Adrenal gland (tissue), 9 donors: ENCODE measurements at regions not wholly inside any gene's neighbourhood (a gene's known extent, or its start where the extent isn't known, plus 50 kb on each side); places are given as distances from the start of the nearest gene placed in this dataset.

Experiments used
- DNase-seq, 7 donors: peaks; one replicate each; pipeline ENCODE4 v3.0.0-alpha.2; 2019 to 2020
- H3K27ac ChIP-seq, 5 donors: fragments of 200-600 bp; sonication (generic) in 4 of 5; 1 replicate in 3 of 5; 2 replicates in 2 of 5; pipeline versions ENCODE4 v1.5.1 to v1.8.0; 2016 to 2020; ENCODE audit warnings: mild to moderate bottlenecking in 1 of 5
- H3K27me3 ChIP-seq: fragments of 200-600 bp; 2 replicates; pipeline ENCODE4 v1.8.0; 2021
- H3K36me3 ChIP-seq, 2 donors: fragments of 200-600 bp; replicated peaks in 1 of 2; 1 replicate in 1 of 2; 2 replicates in 1 of 2; pipeline versions ENCODE4 v1.5.1 to v1.8.0; 2018 to 2022
- H3K4me1 ChIP-seq, 2 donors: fragments of 200-600 bp; replicated peaks in 1 of 2; 1 replicate in 1 of 2; 2 replicates in 1 of 2; pipeline versions ENCODE4 v1.5.1 to v1.8.0; 2018 to 2021
- H3K4me3 ChIP-seq, 4 donors: fragments of 200-600 bp; sonication (generic) in 3 of 4; one replicate each; pipeline ENCODE4 v1.5.1; 2016 to 2018
- H3K9me3 ChIP-seq, 3 donors: fragments of 200-600 bp; sonication (generic) in 1 of 3; replicated peaks in 1 of 3; 1 replicate in 2 of 3; 2 replicates in 1 of 3; pipeline versions ENCODE4 v1.5.1 to v1.8.0; 2016 to 2021
- POLR2A ChIP-seq, 2 donors: fragments of 450-650 bp; IDR thresholded peaks; one replicate each; pipeline ENCODE4 v1.6.1; 2017; ENCODE audit warnings: antibody characterized with exemption in 2 of 2, mild to moderate bottlenecking in 2 of 2, moderate library complexity in 1 of 2
- WGBS, 4 donors: extraction: QIAGEN DNeasy Blood & Tissue Kit in 2 of 4; methylation state at CpG; one replicate each; pipeline versions ENCODE4 v1.1.5 to v1.1.7; 2013 to 2017; 5-methylcytosine and 5-hydroxymethylcytosine counted together
- intact Hi-C, 2 donors: fragments of 100-400 bp; cut with DNase I; formaldehyde crosslinking; loops; one replicate each; pipeline versions ENCODE4 v1.14.1 to v1.15.0; 2022 to 2023
- TF ChIP-seq, protein P1 (sequence below), 6 experiments: fragments of 450-650 bp in 4 of 6; fragments of 200-600 bp in 2 of 6; sonication (generic) in 1 of 6; IDR thresholded peaks; 1 replicate in 5 of 6; 2 replicates in 1 of 6; pipeline versions ENCODE4 v1.5.1 to v1.8.0; 2016 to 2021; ENCODE audit warnings: antibody characterized with exemption in 6 of 6, mild to moderate bottlenecking in 2 of 6, moderate library complexity in 1 of 6
- donor health status: healthy with polysubstance abuse.
- donor health status: Bipolar disorder and iron deficiency.
- donor health status: DM: yes; HTN: yes; CAD: no.
- donor health status: DM: no; HTN: no; CAD: no.
- donor health status: DM: no; HTN: no; CAD: no.

DNA sequence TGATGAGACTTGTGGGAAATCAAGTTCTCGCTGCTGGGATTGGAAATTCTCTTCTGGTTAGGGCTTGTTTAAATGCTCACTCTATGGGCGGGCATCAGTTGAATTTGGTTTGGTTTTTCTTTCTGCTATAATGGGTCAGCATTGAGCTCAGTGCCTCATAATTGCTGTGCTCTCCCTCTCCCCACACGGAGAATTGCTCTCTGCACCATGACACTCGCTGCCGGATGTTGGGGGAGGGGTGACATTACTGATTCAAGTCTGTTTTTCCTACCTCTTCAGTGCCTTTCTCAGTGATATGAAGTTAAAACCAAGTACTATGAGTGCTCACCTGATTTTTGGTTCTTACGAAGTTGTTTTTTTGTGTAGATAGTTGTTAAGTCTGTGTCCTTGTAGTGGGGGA, 599.6 kb downstream of the EPM2A start:
- Histone ChIP-seq H3K4me1 (no peaks in the 10 kb centered on the region), H3K9me3 (no peaks in the 10 kb centered on the region), H3K4me3 (no peak overlapping the region), H3K36me3 (no peaks in the 10 kb centered on the region), H3K27me3 (no peaks in the 10 kb centered on the region), H3K27ac (no peak overlapping the region)
- intact Hi-C loops, result no loop called here
- no peak for DNase-seq
- no peak for TF ChIP-seq POLR2A (IDR thresholded peaks at IDR 0.05)
- TF ChIP-seq, protein P1, sequence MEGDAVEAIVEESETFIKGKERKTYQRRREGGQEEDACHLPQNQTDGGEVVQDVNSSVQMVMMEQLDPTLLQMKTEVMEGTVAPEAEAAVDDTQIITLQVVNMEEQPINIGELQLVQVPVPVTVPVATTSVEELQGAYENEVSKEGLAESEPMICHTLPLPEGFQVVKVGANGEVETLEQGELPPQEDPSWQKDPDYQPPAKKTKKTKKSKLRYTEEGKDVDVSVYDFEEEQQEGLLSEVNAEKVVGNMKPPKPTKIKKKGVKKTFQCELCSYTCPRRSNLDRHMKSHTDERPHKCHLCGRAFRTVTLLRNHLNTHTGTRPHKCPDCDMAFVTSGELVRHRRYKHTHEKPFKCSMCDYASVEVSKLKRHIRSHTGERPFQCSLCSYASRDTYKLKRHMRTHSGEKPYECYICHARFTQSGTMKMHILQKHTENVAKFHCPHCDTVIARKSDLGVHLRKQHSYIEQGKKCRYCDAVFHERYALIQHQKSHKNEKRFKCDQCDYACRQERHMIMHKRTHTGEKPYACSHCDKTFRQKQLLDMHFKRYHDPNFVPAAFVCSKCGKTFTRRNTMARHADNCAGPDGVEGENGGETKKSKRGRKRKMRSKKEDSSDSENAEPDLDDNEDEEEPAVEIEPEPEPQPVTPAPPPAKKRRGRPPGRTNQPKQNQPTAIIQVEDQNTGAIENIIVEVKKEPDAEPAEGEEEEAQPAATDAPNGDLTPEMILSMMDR (IDR thresholded peaks at IDR 0.05), result no peak
- 87 to 89% (median 88%) methylated on average over 6 of the region's 6 CpGs for WGBS, 4 donors

DNA sequence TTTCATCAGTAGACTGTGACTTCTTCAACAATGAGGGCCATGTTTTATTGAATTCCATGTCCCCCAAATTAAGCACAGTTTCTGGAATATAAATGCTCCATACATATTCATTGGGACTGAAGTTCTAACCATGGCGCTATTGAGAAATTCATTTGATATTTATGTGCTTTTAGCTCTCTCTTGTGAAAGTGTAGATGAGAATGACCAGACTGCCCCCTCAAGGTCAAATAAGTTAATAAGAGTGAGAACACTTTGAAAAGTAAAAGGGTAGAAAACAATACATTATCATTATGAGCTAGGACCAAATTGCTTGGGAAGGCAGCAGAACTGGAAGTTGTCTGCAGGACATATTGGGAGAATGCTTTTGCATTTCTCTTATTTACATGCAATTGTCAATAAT, 597.9 kb downstream of the EPM2A start:
- intact Hi-C loops, result no loop called here
- Histone ChIP-seq H3K27me3 (no peaks in the 10 kb centered on the region), H3K4me1 (no peaks in the 10 kb centered on the region), H3K36me3 (no peaks in the 10 kb centered on the region), H3K4me3 (no peak overlapping the region), H3K9me3 (no peaks in the 10 kb centered on the region), H3K27ac (no peak overlapping the region)
- TF ChIP-seq POLR2A (IDR thresholded peaks at IDR 0.05), result no peak
- TF ChIP-seq, protein P1 (IDR thresholded peaks at IDR 0.05), result no peak
- DNase-seq, result no peak
- WGBS, 4 donors, result 71 to 88% (median 85%) methylated on average over 1 of the region's 1 CpG

DNA sequence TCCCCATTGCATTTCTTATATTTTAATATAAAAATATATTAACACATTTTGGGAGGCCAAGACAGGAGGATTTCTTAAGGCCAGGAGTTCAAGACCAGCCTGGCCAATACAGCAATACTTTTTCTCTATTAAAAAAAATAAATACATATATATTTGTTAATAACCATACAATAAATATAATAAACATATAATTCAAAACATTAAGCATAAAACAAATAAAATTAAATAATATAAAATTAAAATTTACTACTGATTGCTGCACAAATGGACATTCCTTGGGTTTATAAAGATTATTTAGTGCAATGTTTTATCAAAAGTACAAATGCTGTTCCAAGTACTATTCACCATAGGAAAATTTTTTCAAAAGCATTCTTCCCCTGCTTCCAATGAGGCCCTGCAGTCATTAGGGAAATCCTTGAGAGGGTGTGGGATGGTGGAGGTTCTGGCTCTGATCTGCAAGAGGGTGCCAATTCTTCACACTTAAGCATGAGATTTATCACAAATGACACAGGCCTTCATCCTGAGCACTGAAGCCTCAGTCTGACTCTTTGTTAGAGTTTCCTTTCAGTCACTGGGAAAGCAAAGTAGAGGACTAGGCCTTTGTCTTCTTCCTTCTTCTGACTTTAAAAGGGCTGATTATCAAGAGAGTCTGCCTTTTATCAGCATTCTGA, 596.7 kb downstream of the EPM2A start:
- intact Hi-C loops, result no loop called here
- H3K9me3 ChIP-seq, result no peaks in the 10 kb centered on the region
- H3K4me1 ChIP-seq, result no peaks in the 10 kb centered on the region
- no peak overlapping the region for H3K27ac ChIP-seq
- no peaks in the 10 kb centered on the region for H3K36me3 ChIP-seq
- TF ChIP-seq POLR2A (IDR thresholded peaks at IDR 0.05), result no peak
- TF ChIP-seq, protein P1 (IDR thresholded peaks at IDR 0.05), result no peak
- no peak overlapping the region for H3K4me3 ChIP-seq
- no peak for DNase-seq
- H3K27me3 ChIP-seq, result no peaks in the 10 kb centered on the region

DNA sequence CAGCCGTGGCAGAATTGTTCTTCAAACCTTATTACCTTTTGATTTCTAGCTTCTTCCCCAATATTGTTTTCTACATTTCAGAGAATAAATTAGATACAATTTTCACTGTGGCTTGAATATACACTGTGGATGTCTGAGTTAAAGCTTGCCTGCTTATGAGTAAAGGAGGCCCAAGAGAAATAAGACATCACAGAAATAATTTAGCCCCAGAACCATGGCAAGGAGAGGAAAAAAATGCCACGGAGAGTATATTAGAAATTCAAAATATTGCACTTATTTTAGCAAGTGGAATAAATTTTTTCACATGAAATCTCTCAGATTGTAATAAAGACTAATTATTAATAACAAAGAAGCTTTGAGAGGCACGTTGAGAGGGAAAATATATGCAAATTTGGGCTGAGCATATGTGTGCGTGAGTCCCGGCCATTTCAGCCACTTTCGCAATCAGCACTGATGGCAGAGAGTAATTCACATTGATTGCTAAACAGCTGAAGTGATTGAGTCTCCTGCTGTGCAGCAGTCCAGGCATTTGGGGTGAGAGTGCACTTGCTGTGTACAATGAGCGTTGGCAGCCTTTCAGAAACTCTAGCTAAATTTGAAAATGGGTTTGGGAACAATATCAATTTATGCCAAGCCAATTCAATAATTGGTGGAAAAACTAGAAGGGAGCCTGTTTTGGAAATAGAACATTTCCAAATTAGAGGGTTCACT, 596.0 kb downstream of the EPM2A start:
- Histone ChIP-seq H3K27me3 (no peaks in the 10 kb centered on the region), H3K27ac (no peak overlapping the region), H3K36me3 (no peaks in the 10 kb centered on the region), H3K9me3 (no peaks in the 10 kb centered on the region), H3K4me3 (no peak overlapping the region), H3K4me1 (no peaks in the 10 kb centered on the region)
- peak in 1 of 7 donors; percentile 15 for DNase-seq
- intact Hi-C loops, result no loop called here
- TF ChIP-seq POLR2A (IDR thresholded peaks at IDR 0.05), result no peak
- TF ChIP-seq, protein P1 (IDR thresholded peaks at IDR 0.05), result no peak
- WGBS, 4 donors, result 63 to 84% (median 73%) methylated on average over 7 of the region's 7 CpGs
